HEK293 (cell line): ENCODE measurements at regions not wholly inside any gene's neighbourhood (a gene's known extent, or its start where the extent isn't known, plus 50 kb on each side); places are given as distances from the start of the nearest gene placed in this dataset.

Source experiments
- ATF2 ChIP-seq: fragments of 450-650 bp; formaldehyde crosslinking; IDR thresholded peaks from 2 replicates; pipeline ENCODE4 v1.5.1; 2016; ENCODE audit warnings: missing biosample characterization, missing genetic modification characterization, low read depth
- CTCF ChIP-seq: fragments of 450-650 bp; formaldehyde crosslinking; IDR thresholded peaks from 2 replicates; pipeline ENCODE4 v1.5.1; 2016; ENCODE audit warnings: missing biosample characterization, missing genetic modification characterization
- YY1 ChIP-seq: fragments of 450-650 bp; formaldehyde crosslinking; IDR thresholded peaks from 2 replicates; pipeline ENCODE4 v1.5.1; 2018; ENCODE audit warnings: missing biosample characterization, missing genetic modification characterization
- ZBTB20 ChIP-seq: fragments of 450-650 bp; formaldehyde crosslinking; IDR thresholded peaks from 2 replicates; pipeline ENCODE4 v1.5.1; 2016; ENCODE audit warnings: missing biosample characterization, missing genetic modification characterization
- ZBTB7A ChIP-seq: fragments of 450-650 bp; formaldehyde crosslinking; IDR thresholded peaks from 2 replicates; pipeline ENCODE4 v1.5.1; 2016; ENCODE audit warnings: low read depth, missing biosample characterization, missing genetic modification characterization
- ZNF133 ChIP-seq: fragments of 450-650 bp; formaldehyde crosslinking; IDR thresholded peaks from 2 replicates; pipeline ENCODE4 v1.5.1; 2016; ENCODE audit warnings: missing biosample characterization, missing genetic modification characterization
- ZNF146 ChIP-seq: fragments of 450-650 bp; formaldehyde crosslinking; IDR thresholded peaks from 2 replicates; pipeline ENCODE4 v1.5.1; 2016; ENCODE audit warnings: missing biosample characterization, missing genetic modification characterization
- ZNF23 ChIP-seq: fragments of 450-650 bp; formaldehyde crosslinking; IDR thresholded peaks from 2 replicates; pipeline ENCODE4 v1.5.1; 2016; ENCODE audit warnings: missing biosample characterization, missing genetic modification characterization, borderline replicate concordance
- ZNF24 ChIP-seq: fragments of 450-650 bp; formaldehyde crosslinking; IDR thresholded peaks from 2 replicates; pipeline ENCODE4 v1.5.1; 2016; ENCODE audit warnings: missing biosample characterization, missing genetic modification characterization
- ZNF350 ChIP-seq: fragments of 450-650 bp; formaldehyde crosslinking; IDR thresholded peaks from 2 replicates; pipeline ENCODE4 v1.5.0; 2017; ENCODE audit warnings: missing biosample characterization, mild to moderate bottlenecking, missing genetic modification characterization
- ZNF426 ChIP-seq: fragments of 450-650 bp; formaldehyde crosslinking; IDR thresholded peaks from 2 replicates; pipeline ENCODE4 v1.5.1; 2017; ENCODE audit warnings: missing biosample characterization, missing genetic modification characterization, mild to moderate bottlenecking, inconsistent platforms, moderate library complexity
- ZNF521 ChIP-seq: fragments of 450-650 bp; formaldehyde crosslinking; IDR thresholded peaks from 2 replicates; pipeline ENCODE4 v1.5.1; 2017; ENCODE audit warnings: missing biosample characterization, mild to moderate bottlenecking, missing genetic modification characterization
- ZNF558 ChIP-seq: fragments of 450-650 bp; formaldehyde crosslinking; IDR thresholded peaks from 2 replicates; pipeline ENCODE4 v1.5.1; 2016; ENCODE audit warnings: missing biosample characterization, missing genetic modification characterization
- ZNF776 ChIP-seq: fragments of 450-650 bp; formaldehyde crosslinking; IDR thresholded peaks from 2 replicates; pipeline ENCODE4 v1.5.0; 2017; ENCODE audit warnings: missing biosample characterization, missing genetic modification characterization, borderline replicate concordance

DNA sequence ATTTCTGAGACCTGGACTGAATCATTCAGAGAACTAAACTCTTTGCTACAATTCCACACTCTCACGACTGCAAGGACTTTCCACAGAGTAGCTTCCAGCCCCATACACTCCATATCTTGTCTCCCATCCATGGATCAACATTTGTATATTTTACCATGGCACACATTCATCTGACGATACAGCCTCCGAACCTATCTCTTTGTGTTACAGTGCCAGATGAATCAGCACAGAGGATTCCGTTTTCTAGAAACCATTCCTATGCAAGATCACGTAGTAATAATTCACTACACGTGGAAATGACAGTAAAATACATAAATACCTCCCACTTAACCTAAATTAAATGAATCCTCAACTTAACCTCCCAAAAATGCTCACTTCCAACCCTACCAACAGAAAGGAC, 110.0 kb upstream of the PRDX6 start:
- TF ChIP-seq ZNF23 (tag by site-specific recombination) (no peak), ZNF426 (no peak), ZNF521 (no peak), ZBTB7A (tag by site-specific recombination) (no peak), ATF2 (tag by site-specific recombination) (no peak), ZNF558 (tag by site-specific recombination) (no peak), ZNF146 (tag by site-specific recombination) (no peak), CTCF (tag by site-specific recombination) (no peak), ZNF133 (tag by site-specific recombination) (no peak), YY1 (no peak), ZBTB20 (tag by site-specific recombination) (no peak), ZNF776 (tag by site-specific recombination) (no peak), ZNF24 (tag by site-specific recombination) (no peak), ZNF350 (tag by site-specific recombination) (no peak)
